CD14-positive monocyte (primary cell): ENCODE measurements at regions not wholly inside any gene's neighbourhood (a gene's known extent, or its start where the extent isn't known, plus 50 kb on each side); places are given as distances from the start of the nearest gene placed in this dataset.

ENCODE experiments used
- DNase-seq, 3 donors: peaks; one replicate each; pipeline ENCODE4 v3.0.0-alpha.2; 2011 to 2022
- H2AFZ ChIP-seq: 2 replicates; pipeline ENCODE4 v1.6.0; 2012; ENCODE audit warnings: mild to moderate bottlenecking, low read depth, low read length, inconsistent platforms; ENCODE audit not compliant: insufficient read depth, poor library complexity, severe bottlenecking
- H3K27ac ChIP-seq, 2 donors: 1 replicate in 1 of 2; 2 replicates in 1 of 2; pipeline ENCODE4 v1.5.1; 2012 to 2013; ENCODE audit warnings: low read length in 2 of 2, control low read depth in 1 of 2, inconsistent platforms in 1 of 2, low read depth in 1 of 2, mild to moderate bottlenecking in 1 of 2
- H3K27me3 ChIP-seq, 2 donors: one replicate each; pipeline versions ENCODE4 v1.6.0 to v1.6.1; 2011 to 2013; ENCODE audit warnings: low read length in 2 of 2; ENCODE audit not compliant: control insufficient read depth in 2 of 2, insufficient read depth in 2 of 2
- H3K36me3 ChIP-seq, 2 donors: replicated peaks in 1 of 2; 1 replicate in 1 of 2; 2 replicates in 1 of 2; pipeline versions ENCODE4 v1.5.1 to v1.6.1; 2012 to 2013; ENCODE audit warnings: low read length in 2 of 2, control low read depth in 1 of 2, inconsistent platforms in 1 of 2, mild to moderate bottlenecking in 1 of 2; ENCODE audit not compliant: insufficient read depth in 2 of 2, control insufficient read depth in 1 of 2
- H3K4me1 ChIP-seq, 2 donors: 1 replicate in 1 of 2; 2 replicates in 1 of 2; pipeline versions ENCODE4 v1.5.1 to v1.6.1; 2012 to 2013; ENCODE audit warnings: low read length in 2 of 2, control low read depth in 1 of 2, inconsistent platforms in 1 of 2, mild to moderate bottlenecking in 1 of 2, moderate library complexity in 1 of 2; ENCODE audit not compliant: insufficient read depth in 2 of 2, control insufficient read depth in 1 of 2
- H3K4me2 ChIP-seq: replicated peaks from 2 replicates; pipeline ENCODE3; 2012; ENCODE audit warnings: low read length, moderate library complexity, mild to moderate bottlenecking; ENCODE audit not compliant: poor library complexity, severe bottlenecking; ENCODE audit errors: extremely low read depth
- H3K4me3 ChIP-seq, 3 experiments: fragments of 200-600 bp in 1 of 3; sonication (generic) in 1 of 3; replicated peaks in 1 of 3; 1 replicate in 2 of 3; 2 replicates in 1 of 3; pipeline ENCODE4 v1.5.1; 2011 to 2013; ENCODE audit warnings: low read length in 3 of 3, mild to moderate bottlenecking in 3 of 3, control low read depth in 2 of 3, low read depth in 2 of 3, inconsistent platforms in 1 of 3, moderate library complexity in 1 of 3
- H3K79me2 ChIP-seq: 2 replicates; pipeline ENCODE4 v1.6.0; 2012; ENCODE audit warnings: mild to moderate bottlenecking, control low read depth, inconsistent platforms, low read length, moderate library complexity; ENCODE audit not compliant: insufficient read depth
- H3K9ac ChIP-seq: 2 replicates; pipeline ENCODE4 v1.6.0; 2017; ENCODE audit warnings: low read length, mild to moderate bottlenecking; ENCODE audit not compliant: insufficient read depth, poor library complexity, severe bottlenecking
- H3K9me3 ChIP-seq, 2 donors: replicated peaks in 1 of 2; 1 replicate in 1 of 2; 2 replicates in 1 of 2; pipeline versions ENCODE4 v1.5.1 to v1.6.1; 2012 to 2013; ENCODE audit warnings: low read length in 2 of 2, control low read depth in 1 of 2; ENCODE audit not compliant: control insufficient read depth in 1 of 2, insufficient read depth in 1 of 2
- H4K20me1 ChIP-seq: 2 replicates; pipeline ENCODE4 v1.6.0; 2012; ENCODE audit warnings: mild to moderate bottlenecking, low read length, control low read depth, moderate library complexity; ENCODE audit not compliant: insufficient read depth
- H3K27ac Mint-ChIP-seq, 7 donors: one replicate each; pipeline ENCODE4 v1.8.0; 2020; ENCODE audit warnings: mild to moderate bottlenecking in 7 of 7, mixed read lengths in 7 of 7, moderate library complexity in 6 of 7, inconsistent platforms in 2 of 7
- H3K27me3 Mint-ChIP-seq, 3 donors: one replicate each; pipeline ENCODE4 v1.8.0; 2021 to 2022; ENCODE audit warnings: low read depth in 3 of 3, mild to moderate bottlenecking in 3 of 3, mixed read lengths in 3 of 3, moderate library complexity in 3 of 3, inconsistent platforms in 1 of 3
- H3K36me3 Mint-ChIP-seq, 2 donors: one replicate each; pipeline ENCODE4 v1.8.0; 2020; ENCODE audit warnings: mixed read lengths in 2 of 2, inconsistent platforms in 1 of 2, mild to moderate bottlenecking in 1 of 2
- H3K4me1 Mint-ChIP-seq: one replicate; pipeline ENCODE4 v1.8.0; 2020; ENCODE audit warnings: mild to moderate bottlenecking, mixed read lengths
- H3K4me3 Mint-ChIP-seq, 2 donors: one replicate each; pipeline ENCODE4 v1.8.0; 2020; ENCODE audit warnings: mild to moderate bottlenecking in 2 of 2, mixed read lengths in 2 of 2, moderate library complexity in 1 of 2
- H3K9me3 Mint-ChIP-seq, 7 donors: one replicate each; pipeline ENCODE4 v1.8.0; 2020 to 2022; ENCODE audit warnings: mixed read lengths in 7 of 7, mild to moderate bottlenecking in 6 of 7, moderate library complexity in 6 of 7, inconsistent platforms in 2 of 7
- WGBS: methylation state at CpG from one replicate; pipeline ENCODE4 v1.1.5; 2013; ENCODE audit warnings: missing lambda C conversion rate; ENCODE audit not compliant: insufficient coverage; 5-methylcytosine and 5-hydroxymethylcytosine counted together
- intact Hi-C, 2 donors: fragments of 100-400 bp; cut with micrococcal nuclease; formaldehyde crosslinking; loops; one replicate each; pipeline versions ENCODE4 v1.15.0 to v1.15.1; 2023
- TF ChIP-seq, protein P1 (sequence below): fragments of 200-600 bp; IDR thresholded peaks from one replicate; pipeline ENCODE4 v1.8.0; 2022; ENCODE audit warnings: antibody characterized with exemption, mild to moderate bottlenecking

- no peaks in the 10 kb centered on the region for H3K9me3 ChIP-seq
- H3K27me3 Mint-ChIP-seq = no peaks in the 10 kb centered on the region
- H3K27ac Mint-ChIP-seq = no peak overlapping the region
- no peak overlapping the region for H3K4me3 Mint-ChIP-seq
- H3K4me2 ChIP-seq = no peak overlapping the region
- intact Hi-C loops = no loop called here
- H3K36me3 Mint-ChIP-seq = no peaks in the 10 kb centered on the region
- no peak overlapping the region for H3K27ac ChIP-seq
- H3K9me3 Mint-ChIP-seq = peaks cover 0 to 8% (median 4%) of the 10 kb centered on the region in 7 donors
- no peak overlapping the region for H3K4me3 ChIP-seq
- no peak overlapping the region for H3K9ac ChIP-seq
- no peak overlapping the region for H2AFZ ChIP-seq
- no peaks in the 10 kb centered on the region for H3K79me2 ChIP-seq
- 91% methylated on average over 3 of the region's 6 CpGs for WGBS
- no peaks in the 10 kb centered on the region for H3K4me1 ChIP-seq
- H3K27me3 ChIP-seq = no peaks in the 10 kb centered on the region
- no peaks in the 10 kb centered on the region for H4K20me1 ChIP-seq
- no peaks in the 10 kb centered on the region for H3K36me3 ChIP-seq
- no peaks in the 10 kb centered on the region for H3K4me1 Mint-ChIP-seq
- DNase-seq = no peak
- TF ChIP-seq, protein P1, sequence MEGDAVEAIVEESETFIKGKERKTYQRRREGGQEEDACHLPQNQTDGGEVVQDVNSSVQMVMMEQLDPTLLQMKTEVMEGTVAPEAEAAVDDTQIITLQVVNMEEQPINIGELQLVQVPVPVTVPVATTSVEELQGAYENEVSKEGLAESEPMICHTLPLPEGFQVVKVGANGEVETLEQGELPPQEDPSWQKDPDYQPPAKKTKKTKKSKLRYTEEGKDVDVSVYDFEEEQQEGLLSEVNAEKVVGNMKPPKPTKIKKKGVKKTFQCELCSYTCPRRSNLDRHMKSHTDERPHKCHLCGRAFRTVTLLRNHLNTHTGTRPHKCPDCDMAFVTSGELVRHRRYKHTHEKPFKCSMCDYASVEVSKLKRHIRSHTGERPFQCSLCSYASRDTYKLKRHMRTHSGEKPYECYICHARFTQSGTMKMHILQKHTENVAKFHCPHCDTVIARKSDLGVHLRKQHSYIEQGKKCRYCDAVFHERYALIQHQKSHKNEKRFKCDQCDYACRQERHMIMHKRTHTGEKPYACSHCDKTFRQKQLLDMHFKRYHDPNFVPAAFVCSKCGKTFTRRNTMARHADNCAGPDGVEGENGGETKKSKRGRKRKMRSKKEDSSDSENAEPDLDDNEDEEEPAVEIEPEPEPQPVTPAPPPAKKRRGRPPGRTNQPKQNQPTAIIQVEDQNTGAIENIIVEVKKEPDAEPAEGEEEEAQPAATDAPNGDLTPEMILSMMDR = no peak
Measured at GRCh38 chr3:65181391-65181871, 493.6 kb upstream of the ADAMTS9 start.

- Mint-ChIP-seq H3K27me3 (no peaks in the 10 kb centered on the region), H3K9me3 (peaks cover 0 to 6% (median 1%) of the 10 kb centered on the region in 7 donors), H3K27ac (no peak overlapping the region), H3K4me1 (no peaks in the 10 kb centered on the region), H3K36me3 (no peaks in the 10 kb centered on the region), H3K4me3 (no peak overlapping the region)
- intact Hi-C loops = no loop called here
- Histone ChIP-seq H3K9ac (no peak overlapping the region), H3K36me3 (no peaks in the 10 kb centered on the region), H3K27me3 (no peaks in the 10 kb centered on the region), H3K4me3 (no peak overlapping the region), H4K20me1 (no peaks in the 10 kb centered on the region), H3K27ac (no peak overlapping the region), H2AFZ (no peak overlapping the region), H3K79me2 (no peaks in the 10 kb centered on the region), H3K4me1 (no peaks in the 10 kb centered on the region), H3K9me3 (no peaks in the 10 kb centered on the region), H3K4me2 (no peak overlapping the region)
- no peak for DNase-seq
- TF ChIP-seq, protein P1 = no peak
- WGBS = 79% methylated on average over 3 of the region's 6 CpGs
Measured at GRCh38 chr3:65178703-65179102, 490.9 kb upstream of the ADAMTS9 start.
